Activated T-cell treated with anti-CD3 and anti-CD28 coated beads for 24 hours (primary cell): ENCODE measurements at regions not wholly inside any gene's neighbourhood (a gene's known extent, or its start where the extent isn't known, plus 50 kb on each side); places are given as distances from the start of the nearest gene placed in this dataset.
"Not testable (repeated sequence)": the region's sequence is repeated elsewhere in the genome, so short reads cannot be mapped to it uniquely, and the experiment has no call there.

Experiments used
- DNase-seq: peaks from one replicate; pipeline ENCODE4 v3.0.0-alpha.2; 2020; ENCODE audit warnings: low read depth

DNA sequence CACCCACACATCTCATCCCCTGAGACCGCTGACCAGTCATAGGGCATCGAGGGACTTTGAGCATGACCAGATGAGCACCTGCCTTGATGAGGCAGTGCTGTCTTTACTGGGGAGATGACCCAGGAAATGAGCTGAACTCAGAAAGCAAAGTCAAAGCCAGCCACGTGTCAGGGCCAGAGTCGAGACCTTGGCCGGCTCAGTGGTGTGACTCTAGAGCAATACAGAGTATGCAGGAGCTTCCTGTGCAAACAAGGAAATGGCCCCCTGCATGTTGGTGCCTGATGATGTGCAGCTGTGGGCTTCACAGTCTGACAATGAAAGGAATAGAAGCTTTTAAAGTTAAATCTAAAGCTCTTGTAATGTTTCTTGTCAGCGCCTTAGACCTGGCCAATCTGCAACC, 332.9 kb downstream of the PCNX1 start:
- no peak for DNase-seq

DNA sequence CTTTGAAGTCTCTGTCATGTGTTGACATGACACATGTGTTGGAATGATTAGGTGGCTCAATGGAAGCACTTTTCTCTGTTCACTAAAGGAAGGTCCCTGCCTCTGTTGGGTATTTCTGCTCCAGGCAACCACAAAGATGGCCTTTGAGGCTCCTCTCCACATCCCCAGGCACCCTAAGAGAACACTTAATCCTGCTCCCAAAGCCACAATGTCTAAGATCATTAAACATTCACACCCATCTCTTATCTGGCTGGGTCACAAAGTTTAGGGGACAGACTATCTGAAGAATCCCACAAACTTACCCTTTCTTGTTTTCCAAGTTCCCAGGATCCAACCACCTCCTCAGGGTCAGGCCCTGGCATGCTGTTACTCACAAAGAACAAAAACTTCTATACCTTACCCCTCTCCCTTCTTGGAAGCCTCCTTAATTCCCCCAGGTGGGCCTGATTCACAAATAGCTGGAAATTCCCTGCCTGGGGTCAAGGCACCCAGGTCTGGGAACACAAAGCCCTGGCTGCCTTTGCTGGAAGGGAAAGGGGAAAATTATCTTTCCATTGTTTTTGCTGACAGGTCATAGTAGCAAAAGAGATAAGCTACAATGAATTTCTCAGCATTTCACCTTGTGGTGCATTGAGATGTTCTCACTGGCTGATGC, 333.7 kb downstream of the PCNX1 start:
- DNase-seq: no peak

DNA sequence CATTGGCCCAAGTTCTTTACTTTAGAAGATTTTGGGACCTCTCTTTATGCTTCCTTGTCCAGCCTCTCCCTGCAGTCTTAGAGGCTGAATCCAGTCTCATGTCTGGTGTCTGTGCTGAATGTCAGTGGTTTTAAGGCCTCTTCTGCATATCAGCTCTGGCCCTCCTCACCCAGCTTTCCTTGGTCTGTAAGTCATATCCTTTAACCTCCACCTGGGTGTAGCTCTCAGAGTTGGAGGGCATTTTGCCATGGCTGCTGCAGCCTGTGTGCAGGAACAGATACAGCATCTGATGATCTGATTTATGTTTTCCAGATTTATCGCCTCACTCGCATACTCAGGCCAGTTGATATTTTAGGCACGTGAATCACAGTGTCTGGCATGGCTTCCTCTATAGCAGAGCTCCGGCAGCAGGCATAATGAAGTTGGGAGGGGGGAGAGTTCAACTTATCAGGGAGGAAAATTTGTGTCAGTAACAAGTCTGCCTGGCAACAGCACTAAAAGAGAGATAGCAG, 335.0 kb downstream of the PCNX1 start:
- DNase-seq: no peak

DNA sequence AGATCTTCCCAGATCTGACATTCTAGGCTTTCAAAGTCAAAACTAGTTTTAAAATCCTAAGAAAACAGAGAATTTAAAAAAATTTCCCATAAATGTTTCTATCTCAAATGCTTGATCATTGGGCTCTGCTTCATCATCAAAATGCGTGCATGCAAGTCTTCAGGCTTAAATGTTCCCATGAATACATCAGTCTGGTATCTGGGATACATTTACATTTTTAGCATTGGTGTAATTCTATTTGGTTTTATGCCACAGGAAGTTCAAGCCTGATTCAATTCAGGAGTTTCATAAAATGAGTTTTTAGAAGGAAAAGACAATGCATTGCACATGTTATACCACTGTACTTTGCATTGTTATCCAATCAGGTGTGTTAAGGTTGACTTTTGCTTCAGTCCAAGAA, 336.4 kb downstream of the PCNX1 start:
- no peak for DNase-seq

DNA sequence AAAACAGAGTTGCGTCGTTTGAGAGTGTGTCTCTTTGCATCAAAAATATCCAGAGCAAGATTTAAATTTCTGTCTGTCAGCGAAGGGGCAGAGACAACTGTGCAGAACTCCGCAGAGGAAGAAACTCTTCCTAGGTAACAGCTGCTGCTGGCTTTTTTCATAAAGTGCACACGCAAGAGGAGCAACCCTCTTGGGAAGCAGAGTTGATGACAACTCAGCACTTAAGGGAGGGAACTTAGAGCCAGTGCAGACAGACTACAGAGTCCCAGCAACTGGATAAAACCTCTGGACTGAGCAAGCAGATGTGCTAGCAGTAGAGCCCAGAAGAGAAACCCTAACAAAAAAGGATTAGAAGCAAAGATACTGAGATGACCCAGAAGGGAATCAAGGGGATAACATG, 337.1 kb downstream of the PCNX1 start:
- no peak for DNase-seq

DNA sequence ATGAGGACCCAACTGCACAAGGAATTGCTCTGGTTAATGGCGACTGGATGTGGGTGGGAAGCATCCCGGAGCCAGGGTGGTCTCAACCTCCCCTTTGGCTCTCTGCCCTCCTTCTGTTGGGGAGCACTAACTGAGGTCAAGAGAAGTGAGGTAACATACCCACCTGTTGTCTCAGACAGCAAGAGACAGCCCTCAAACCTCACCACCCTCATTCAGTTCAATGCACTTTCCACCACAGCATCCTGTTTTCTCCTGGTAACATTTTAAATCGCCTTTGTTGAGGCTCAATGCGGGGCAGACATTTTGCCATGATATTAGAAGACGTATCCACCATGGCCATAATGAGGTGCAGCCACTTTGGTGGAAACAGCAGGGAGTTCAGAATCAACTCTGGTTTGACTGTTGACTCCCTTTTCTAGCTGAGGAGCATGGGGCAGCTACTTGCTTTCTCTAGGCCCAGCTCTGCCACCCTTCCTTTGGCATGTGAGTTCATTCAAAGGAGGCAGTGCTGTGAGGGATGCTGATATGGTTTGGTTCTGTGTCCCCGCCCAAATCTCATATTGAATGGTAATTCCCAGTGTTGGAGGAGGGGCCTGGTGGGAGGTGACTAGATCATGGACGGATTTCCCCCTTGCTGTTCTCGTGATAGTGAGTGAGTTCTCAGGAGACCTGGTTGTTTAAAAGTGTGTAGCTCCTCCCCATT, 338.6 kb downstream of the PCNX1 start:
- no peak for DNase-seq

- no peak for DNase-seq
Measured at GRCh38 chr14:71246539-71246938, 339.3 kb downstream of the PCNX1 start.

DNA sequence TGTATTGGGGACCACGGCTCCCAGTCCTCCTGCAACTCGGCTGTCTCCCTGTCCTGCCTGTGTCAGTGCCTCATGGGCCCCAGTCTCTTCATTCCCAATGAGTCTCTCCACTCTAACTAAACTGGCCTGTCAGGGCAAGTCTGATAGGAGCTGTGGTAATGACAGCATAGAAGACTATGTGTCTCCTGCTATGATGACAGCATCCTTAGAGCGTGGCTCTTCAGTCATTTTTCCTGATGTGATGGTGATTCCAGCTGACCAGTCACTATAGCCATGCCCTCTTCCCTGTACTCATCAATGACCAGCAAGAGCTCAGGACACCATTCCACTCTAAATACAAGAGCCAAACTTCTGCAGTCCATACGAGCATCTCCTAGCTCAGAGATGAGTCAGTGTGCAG, 339.8 kb downstream of the PCNX1 start:
- no peak for DNase-seq

DNA sequence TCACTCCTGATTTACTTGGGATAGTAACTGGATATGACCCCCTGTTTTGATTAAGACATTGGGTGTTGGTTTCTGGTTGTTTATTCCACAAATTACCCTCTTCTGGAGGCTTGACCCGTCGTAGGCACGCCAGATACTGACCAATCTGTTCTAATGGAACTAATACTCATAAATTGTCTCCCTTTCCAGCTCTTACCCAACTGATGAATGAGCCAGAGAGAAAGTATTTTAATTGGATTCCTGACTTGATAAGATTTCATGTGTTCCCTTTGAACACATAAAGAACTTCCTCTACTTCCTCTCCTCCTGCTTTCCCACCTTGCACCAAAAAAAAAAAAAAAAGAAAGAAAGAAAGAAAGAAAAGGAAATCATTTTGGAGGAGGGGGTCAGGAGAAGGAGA, 340.9 kb downstream of the PCNX1 start:
- no peak for DNase-seq

DNA sequence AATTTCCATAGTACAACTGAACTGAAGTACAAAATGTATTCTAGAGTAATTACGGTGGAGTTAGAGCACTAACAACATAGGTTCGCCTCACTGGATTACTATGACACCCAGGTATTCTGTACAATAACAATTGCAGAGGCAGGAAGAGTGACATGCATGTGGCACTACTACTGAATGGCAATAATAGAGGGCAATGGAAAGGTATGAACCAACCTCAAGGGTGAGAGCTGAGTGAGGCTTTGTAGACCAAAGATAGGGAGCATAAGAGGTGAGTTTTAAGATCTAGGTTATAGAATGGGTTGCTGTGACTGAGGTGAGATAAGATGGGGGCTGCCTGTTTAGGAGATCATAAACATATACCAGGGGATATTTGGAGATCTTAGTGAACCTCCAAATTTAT, 343.1 kb downstream of the PCNX1 start:
- DNase-seq: no peak

- DNase-seq: no peak
Measured at GRCh38 chr14:71250791-71251190, 343.5 kb downstream of the PCNX1 start.

DNA sequence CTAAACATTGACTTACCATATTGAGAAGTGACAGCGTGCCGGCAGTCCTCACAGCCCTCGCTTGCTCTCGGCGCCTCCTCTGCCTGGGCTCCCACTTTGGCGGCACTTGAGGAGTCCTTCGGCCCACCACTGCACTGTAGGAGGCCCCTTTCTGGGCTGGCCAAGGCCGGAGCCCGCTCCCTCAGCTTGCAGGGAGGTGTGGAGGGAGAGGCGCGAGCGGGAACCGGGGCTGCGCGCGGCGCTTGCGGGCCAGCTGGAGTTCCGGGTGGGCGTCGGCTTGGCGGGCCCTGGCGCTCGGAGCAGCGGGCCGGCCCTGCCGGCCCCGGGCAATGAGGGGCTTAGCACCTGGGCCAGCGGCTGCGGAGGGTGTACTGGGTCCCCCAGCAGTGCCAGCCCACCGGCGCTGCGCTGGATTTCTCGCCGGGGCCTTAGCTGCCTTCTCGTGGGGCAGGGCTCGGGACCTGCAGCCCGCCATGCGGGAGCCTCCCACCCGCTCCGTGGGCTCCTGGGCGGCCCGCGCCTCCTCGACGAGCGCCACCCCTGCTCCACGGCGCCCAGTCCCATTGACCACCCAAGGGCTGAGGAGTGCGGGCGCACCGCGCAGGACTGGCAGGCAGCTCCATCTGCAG, 346.9 kb downstream of the PCNX1 start:
- DNase-seq: not testable (repeated sequence)

- no peak for DNase-seq
Measured at GRCh38 chr14:71261206-71261605, 353.9 kb downstream of the PCNX1 start.

GRCh38 chr14:71262441-71262840, 355.2 kb downstream of the PCNX1 start:
- DNase-seq: no peak

GRCh38 chr14:71264260-71264659, 357.0 kb downstream of the PCNX1 start:
- no peak for DNase-seq

DNA sequence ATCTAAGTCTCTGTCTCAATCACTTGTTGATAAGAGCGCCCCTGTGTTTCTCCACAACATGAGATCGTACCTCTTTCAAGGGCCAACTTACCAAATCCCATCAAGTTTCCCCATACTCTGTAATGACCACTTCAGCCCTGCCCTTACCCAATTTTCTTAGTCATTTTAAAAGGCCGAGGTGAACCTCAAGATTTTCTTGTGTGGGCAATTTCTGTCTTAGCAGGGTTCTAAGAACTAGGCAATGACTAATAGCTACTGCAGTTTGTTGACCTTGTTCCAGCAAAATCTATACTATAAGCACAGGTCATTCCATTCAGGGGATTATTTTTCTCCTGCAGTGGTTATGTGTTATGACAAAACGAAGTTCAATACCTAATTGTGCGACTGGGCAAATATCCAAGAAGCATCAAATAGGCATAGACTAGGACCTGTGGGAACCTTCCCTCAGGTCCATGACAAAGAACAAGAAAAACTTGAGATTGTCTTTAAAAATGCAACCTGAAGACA, 359.8 kb downstream of the PCNX1 start:
- DNase-seq: no peak

GRCh38 chr14:71267691-71268090, 360.4 kb downstream of the PCNX1 start:
- DNase-seq: no peak

- DNase-seq: no peak
Measured at GRCh38 chr14:71270111-71270510, 362.9 kb downstream of the PCNX1 start.

DNA sequence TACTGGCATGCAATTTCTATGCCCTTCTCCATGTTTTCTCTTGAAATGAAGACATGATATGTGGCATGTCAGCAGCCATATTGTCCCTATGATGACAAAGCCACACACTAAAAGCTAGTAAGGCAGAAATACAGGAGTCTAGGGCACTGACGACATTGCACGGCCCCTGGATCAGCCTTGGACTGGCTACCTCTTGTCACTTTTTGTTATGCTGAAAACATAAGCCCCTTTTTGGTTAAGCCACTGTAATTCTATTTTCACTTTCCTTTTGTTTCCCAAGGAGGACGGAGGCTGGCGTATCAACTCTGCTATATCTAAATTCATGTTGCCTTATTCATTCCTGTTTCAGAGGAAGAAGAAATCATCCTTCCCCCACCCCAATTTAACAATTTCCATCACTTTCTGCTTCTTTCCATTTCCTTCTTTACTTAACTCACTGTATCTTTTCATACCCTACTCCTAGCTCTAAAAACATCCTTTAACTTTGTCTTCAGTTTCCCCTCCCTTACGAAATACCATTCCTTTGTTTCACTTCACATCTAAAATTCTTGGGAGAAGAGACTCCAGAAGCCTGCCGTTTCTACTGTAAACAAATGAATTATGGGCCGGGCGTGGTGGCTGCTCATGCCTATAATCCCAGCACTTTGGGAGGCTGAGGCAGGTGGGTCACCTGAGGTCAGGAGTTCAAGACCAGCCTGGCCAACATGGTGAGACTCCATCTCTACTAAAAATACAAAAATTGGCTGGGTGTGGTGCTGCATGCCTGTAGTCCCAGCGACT, 364.1 kb downstream of the PCNX1 start:
- DNase-seq: no peak

- DNase-seq: no peak
Measured at GRCh38 chr14:71273366-71273765, 366.1 kb downstream of the PCNX1 start.

DNA sequence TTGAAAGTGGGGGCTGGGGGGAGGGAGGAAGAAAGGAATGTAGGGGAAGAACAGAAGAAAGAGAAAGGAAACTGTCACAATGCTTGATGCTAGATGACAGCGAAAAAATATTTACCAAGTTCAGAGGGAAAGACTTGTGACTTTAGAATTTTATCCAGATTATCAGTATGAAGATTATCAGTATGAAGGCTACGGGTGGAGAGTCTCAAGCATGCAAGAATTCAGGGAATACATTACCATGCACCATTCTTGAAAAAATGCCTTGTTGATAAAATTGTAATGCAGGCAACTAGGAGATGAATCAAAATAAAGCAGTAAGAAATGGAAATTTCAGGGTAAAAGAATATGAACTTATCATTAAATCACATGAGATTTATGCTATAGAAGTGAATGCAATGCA, 376.8 kb downstream of the PCNX1 start:
- DNase-seq: no peak

DNA sequence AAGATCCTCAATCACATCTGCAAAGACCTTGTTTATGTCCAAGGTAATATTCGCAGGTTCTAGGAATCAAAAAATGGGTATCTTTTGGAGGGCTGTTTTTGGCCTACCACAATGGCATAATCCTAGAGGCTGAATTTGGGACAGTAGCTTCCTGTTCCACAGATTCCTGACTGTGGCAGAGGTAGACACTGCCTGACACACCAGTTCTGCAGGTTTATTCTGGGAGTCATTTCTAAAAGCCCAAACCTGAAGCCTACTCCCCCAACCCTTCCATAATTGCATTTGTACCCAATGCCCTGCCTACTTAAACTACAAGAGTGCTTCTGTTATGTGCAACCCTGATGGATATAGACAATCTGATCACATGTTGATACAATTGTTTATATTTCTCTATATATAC, 378.9 kb downstream of the PCNX1 start:
- DNase-seq: no peak
